GM12892 (cell line): ENCODE measurements at regions not wholly inside any gene's neighbourhood (a gene's known extent, or its start where the extent isn't known, plus 50 kb on each side); places are given as distances from the start of the nearest gene placed in this dataset.

Experiments used
- DNase-seq: peaks from one replicate; pipeline ENCODE4 v3.0.0; 2011; ENCODE audit not compliant: insufficient read length
- FAIRE-seq: peaks from 2 replicates; lab custom pipeline; 2011; peaks lifted over from hg19 to GRCh38; lab: Jason Lieb, UNC
- POLR2A ChIP-seq: IDR thresholded peaks from 2 replicates; pipeline ENCODE4 v1.6.1; 2011; ENCODE audit warnings: low read depth, low read length, control low read depth
- POLR2AphosphoS5 ChIP-seq: IDR thresholded peaks from 2 replicates; pipeline ENCODE4 v1.6.1; 2011; ENCODE audit warnings: low read depth, low read length, control low read depth
- TAF1 ChIP-seq: IDR thresholded peaks from 2 replicates; pipeline ENCODE4 v1.6.1; 2011; ENCODE audit warnings: low read depth, mild to moderate bottlenecking, control low read depth, low read length, borderline replicate concordance

DNA sequence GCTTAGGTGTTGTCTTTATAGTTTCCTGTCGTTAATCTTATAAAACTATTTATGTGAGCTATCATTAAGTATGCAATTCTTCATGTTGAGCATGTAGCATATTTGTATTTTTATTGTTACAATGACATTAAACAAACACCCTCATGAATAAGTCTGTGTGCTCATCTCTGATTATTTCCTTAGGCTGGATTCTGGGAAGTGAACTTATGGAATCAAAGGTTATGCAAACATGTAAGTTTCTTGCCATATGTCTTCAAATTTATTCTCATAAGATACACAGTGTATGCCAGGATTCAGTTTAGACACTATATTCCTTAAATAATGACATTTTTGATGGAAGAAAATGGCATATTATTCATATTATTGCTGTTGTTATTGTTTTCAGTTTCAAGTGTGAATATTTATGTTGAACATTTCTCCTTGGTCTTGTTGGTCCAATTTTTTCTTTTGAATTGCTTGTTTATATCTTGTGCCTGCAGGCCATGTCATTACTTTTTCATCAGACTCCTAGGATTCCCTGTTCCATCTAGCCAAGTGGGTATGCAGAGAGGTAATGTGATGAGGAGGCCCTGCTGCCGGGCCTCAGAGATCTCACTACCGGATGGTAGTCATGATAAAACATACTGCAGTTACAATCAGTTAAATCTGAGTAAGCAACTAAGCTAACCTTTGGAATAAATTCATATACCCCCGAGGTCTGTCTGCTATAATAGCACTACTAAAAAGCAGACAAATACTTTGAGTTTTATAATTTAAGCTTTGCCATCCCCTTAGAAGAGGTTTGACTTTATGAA, 684.3 kb upstream of the SGO1 start:
- DNase-seq: no peak
- no peak for TF ChIP-seq POLR2A
- no peak for TF ChIP-seq TAF1
- TF ChIP-seq POLR2AphosphoS5: no peak
- FAIRE-seq: no peak

DNA sequence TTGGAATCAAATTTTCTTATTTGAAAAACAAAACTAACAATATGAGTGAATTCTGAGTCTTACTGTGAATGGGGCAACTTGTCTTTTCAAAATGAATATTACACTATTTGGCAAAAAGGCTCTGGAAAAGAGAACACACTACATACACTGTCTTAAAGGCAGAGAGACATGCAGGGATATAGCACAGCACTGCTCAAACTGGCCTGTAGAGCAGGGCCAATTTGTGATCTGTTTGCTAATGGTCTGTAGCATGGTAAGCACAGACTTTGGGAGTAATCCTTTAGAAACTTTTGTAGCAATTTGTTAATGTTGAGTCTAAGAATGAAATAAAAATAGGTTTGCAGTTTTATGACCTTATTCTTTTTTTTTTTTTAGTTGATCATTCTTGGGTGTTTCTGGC, 679.8 kb upstream of the SGO1 start:
- no peak for DNase-seq
- no peak for TF ChIP-seq TAF1
- no peak for TF ChIP-seq POLR2AphosphoS5
- TF ChIP-seq POLR2A: no peak
- no peak for FAIRE-seq

DNA sequence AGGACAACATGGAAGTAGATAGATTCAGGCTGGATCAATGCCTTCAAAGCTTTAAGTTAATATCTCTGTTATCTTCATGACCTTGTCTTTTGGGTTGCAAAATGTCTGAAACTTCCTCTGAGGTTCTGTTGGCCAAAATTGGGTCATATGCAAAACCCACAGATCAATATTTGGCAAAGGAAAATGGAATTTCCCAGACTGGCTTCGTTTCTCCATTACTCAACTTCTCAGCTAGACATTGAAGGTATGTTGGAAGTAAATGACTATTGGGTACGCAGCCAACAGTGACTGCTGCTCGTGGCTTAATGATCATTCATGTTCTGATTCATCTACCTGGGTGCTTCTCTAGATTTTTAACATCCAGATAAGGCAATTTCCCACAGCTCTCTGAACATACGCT, 675.4 kb upstream of the SGO1 start:
- DNase-seq (no peak), FAIRE-seq (no peak)
- TF ChIP-seq POLR2AphosphoS5 (no peak), POLR2A (no peak), TAF1 (no peak)

DNA sequence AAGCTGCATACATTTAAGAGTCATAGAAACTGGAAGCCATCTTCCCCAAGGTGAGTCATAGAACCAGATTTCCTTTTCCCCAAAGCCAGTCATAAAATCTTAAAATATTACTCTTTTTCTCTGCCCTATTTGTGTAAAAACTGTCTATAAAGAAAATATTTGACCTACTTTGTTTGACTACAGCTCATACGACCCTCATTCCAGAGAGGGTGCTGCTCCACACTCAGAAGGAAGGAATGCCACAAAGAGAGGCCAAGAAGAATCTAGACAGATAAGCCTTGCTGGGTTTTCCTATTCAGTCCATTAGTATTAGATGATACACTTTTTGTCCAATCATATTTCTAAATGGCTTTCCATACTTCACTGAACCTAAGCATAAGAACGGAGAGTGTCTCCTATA, 671.6 kb upstream of the SGO1 start:
- DNase-seq (no peak), FAIRE-seq (no peak)
- TF ChIP-seq TAF1 (no peak), POLR2A (no peak), POLR2AphosphoS5 (no peak)

DNA sequence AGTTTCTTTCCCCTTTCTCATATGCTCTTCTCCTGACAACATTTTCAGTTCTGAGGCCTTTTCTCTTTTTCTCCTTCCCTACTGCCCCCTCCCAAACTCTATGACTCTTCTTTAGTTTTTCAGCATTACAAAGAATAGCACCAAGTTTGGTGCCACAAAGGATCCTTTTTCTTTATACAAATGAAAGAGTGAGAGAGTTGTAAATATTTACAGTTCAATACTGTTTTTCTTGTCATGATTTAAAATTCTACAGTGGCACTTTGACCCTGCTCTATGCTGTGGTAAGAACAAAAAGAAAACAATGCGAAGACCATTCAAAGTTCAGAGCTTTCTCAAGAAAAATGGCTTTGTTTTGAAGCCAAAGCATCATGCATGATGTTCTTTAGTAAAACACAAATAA, 667.9 kb upstream of the SGO1 start:
- TF ChIP-seq TAF1: no peak
- no peak for FAIRE-seq

DNA sequence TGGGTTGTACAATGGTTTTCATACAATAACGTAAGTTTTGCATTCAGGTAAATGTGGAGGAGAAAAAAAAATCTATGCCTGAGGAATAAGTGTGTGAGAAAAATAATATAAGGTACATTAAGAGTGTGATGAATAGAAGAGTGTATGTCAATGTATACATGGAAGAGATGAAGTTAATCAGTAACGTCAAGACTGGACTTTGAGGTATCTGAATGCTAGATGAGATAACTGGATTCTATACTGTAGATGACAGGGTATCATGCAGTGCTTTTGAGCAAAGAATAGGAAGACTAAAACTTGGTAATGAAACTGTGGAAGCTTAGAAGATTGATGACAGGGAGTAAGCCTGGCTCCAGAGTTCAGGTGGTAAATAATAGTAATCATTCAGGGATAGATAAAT, 666.7 kb upstream of the SGO1 start:
- TF ChIP-seq POLR2A (no peak), TAF1 (no peak), POLR2AphosphoS5 (no peak)
- FAIRE-seq: no peak
- no peak for DNase-seq

More for the DNA sequence above, 667.9 kb upstream of the SGO1 start:
- DNase-seq: no peak

DNA sequence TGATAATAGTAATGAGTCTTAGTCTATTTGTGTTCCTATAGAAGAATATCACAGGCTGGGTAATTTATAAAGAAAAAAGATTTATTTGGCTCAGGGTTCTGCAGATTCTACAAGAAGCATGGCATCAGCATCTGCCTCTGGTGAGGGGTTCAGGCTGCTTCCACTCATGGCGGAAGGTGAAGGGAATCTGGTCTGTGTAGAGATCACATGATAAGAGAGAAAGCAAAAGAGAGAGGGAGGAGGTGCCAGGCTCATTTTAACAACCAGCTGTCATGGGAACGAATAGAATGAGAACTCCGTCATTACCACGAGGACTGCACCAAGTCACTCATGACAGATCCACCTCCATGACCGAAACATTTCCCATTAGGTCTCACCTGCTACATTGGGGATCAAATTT, 664.0 kb upstream of the SGO1 start:
- no peak for FAIRE-seq
- no peak for DNase-seq
- no peak for TF ChIP-seq TAF1
- TF ChIP-seq POLR2AphosphoS5: no peak
- TF ChIP-seq POLR2A: no peak

DNA sequence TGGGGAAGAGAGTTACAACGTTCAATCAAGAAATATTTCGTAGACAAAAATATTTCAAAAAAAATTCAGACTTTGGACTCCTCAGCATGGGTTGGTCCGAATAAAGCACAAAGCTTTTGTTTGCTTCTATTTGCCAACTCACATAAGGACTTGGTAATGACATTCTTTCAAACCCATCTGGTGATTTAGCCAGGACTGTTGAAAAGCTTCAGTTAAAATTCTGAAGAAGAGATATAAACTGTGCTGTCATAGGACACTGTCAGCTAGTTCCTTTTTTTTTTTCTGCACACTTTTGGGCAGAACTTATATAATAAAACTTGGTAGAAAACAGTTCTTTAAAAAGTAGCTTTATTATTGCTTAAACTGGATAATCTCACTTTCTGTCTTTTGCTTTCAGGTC, 660.8 kb upstream of the SGO1 start:
- TF ChIP-seq TAF1: no peak
- no peak for TF ChIP-seq POLR2AphosphoS5
- no peak for TF ChIP-seq POLR2A
- FAIRE-seq (no peak), DNase-seq (no peak)

DNA sequence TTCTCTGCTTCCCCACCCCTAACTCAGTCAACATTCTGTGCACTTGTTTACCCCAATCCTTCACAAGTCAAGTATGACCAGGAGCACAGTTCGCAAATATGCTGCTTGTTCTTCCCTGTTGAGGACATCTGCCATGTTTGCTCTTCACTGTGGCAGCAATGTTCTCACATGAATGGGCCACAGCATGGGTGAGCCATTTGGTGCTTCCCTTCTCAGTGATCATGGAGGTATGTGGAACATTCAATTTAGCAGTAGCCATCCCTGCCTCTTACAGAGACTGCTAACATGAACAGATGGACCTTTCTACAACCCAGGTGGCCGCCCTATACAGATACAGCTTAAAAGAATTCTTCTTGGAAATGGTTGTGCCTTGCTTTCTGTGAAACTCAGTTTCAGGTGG, 660.1 kb upstream of the SGO1 start:
- TF ChIP-seq POLR2A (no peak), TAF1 (no peak), POLR2AphosphoS5 (no peak)
- DNase-seq (no peak), FAIRE-seq (no peak)

DNA sequence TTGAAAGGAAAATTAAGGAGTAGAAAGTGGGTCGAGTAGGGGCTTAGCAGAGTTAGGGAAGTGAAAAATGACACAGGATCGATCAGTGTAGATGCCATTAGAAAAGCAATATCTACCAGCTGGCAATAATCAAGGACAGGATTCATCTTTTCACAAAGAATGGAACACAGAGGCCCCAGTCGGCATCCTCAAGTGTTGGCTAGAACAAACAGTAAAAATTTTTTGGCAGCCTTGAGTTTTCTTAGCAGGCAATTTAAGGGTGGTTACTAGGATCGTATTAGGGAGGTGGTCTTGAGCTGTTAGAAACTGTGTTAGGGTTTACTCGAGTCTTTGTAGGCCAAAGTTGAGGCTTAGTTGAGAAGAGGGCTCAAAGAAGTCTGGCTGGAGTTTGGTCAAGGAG, 658.8 kb upstream of the SGO1 start:
- TF ChIP-seq POLR2AphosphoS5 (no peak), TAF1 (no peak), POLR2A (no peak)
- DNase-seq (no peak), FAIRE-seq (no peak)

DNA sequence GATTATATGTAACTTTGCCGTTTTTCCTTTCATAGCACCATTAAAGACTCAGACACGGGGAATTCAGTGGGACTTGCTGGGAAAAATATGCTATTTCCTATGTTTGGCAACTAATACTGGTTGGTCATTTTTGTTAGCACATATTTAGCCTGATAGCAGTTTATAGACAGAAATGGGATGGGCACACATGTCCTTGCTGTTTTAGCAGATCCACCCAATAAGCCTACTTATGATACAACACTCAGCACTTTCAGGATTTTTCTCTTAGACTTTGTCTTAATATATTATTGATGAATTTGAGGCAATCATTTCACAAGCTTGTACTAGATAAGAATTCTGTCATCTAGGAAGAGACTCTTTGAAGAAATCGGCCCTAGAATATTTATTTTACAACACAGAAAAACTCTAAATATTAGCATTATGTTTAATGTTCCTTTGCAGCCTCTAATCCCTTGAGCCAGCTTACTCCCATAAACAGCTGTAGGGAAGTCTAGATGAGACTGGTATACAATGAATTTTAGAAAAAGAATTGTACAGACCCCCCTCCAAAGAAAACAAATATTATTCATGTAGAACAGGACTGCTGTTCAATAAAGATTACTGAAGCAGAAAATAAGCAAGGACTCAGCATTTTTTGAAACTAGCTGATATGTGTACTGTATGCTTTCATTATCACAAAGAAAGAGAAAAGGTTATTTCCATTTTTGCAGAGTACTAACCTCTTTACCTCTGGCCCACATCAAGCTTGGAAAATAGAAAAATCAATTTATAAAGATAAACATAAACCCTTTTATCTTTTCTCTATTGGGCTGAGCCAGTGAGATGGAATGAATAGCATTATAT, 656.8 kb upstream of the SGO1 start:
- TF ChIP-seq TAF1: no peak
- no peak for TF ChIP-seq POLR2AphosphoS5
- TF ChIP-seq POLR2A: no peak
- DNase-seq: no peak
- no peak for FAIRE-seq

DNA sequence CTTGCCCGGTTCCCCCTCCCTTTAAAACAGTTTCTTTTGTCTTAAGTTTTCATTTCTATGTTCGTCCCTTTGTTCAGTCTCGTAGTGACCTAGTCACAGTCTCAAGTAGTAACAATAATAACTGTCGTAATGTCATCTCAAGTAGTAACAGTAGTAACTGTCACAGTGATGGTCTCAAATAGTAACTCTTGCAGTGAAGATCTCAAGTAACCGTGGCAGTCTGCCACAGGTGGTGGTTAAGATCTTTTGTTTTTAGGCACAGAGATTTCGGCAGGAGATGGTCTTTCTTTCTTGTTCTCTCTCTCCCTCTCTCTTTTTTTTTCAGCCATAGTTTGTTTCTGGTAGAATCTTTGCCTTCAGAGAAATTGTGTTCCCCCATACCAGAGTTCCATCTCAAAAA, 656.0 kb upstream of the SGO1 start:
- DNase-seq (no peak), FAIRE-seq (no peak)
- TF ChIP-seq POLR2A (no peak), POLR2AphosphoS5 (no peak), TAF1 (no peak)
